ENCODE measurements at regions not wholly inside any gene's neighbourhood (a gene's known extent, or its start where the extent isn't known, plus 50 kb on each side); places are given as distances from the start of the nearest gene placed in this dataset.

GRCh38 chr4:186342582-186342981, 76.6 kb downstream of the F11 start (continued):
- TF ChIP-seq, protein P1, sequence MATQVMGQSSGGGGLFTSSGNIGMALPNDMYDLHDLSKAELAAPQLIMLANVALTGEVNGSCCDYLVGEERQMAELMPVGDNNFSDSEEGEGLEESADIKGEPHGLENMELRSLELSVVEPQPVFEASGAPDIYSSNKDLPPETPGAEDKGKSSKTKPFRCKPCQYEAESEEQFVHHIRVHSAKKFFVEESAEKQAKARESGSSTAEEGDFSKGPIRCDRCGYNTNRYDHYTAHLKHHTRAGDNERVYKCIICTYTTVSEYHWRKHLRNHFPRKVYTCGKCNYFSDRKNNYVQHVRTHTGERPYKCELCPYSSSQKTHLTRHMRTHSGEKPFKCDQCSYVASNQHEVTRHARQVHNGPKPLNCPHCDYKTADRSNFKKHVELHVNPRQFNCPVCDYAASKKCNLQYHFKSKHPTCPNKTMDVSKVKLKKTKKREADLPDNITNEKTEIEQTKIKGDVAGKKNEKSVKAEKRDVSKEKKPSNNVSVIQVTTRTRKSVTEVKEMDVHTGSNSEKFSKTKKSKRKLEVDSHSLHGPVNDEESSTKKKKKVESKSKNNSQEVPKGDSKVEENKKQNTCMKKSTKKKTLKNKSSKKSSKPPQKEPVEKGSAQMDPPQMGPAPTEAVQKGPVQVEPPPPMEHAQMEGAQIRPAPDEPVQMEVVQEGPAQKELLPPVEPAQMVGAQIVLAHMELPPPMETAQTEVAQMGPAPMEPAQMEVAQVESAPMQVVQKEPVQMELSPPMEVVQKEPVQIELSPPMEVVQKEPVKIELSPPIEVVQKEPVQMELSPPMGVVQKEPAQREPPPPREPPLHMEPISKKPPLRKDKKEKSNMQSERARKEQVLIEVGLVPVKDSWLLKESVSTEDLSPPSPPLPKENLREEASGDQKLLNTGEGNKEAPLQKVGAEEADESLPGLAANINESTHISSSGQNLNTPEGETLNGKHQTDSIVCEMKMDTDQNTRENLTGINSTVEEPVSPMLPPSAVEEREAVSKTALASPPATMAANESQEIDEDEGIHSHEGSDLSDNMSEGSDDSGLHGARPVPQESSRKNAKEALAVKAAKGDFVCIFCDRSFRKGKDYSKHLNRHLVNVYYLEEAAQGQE (IDR thresholded peaks at IDR 0.05; ENCODE audit: unreplicated experiment) = no peak
- TF ChIP-seq ZNF331 (CRISPR knock-in tag; IDR thresholded peaks at IDR 0.05; ENCODE audit: low read depth) (no peak), EZH2 (IDR thresholded peaks at IDR 0.05; ENCODE audit: low read depth, unreplicated experiment) (no peak), CTCF (conservative IDR thresholded peaks at IDR 0.05; ENCODE audit: low read depth in 2 of 2) (no peak), ZNF114 (CRISPR knock-in tag; IDR thresholded peaks at IDR 0.05) (no peak), POLR2AphosphoS5 (IDR thresholded peaks at IDR 0.05; ENCODE audit: low read depth) (no peak), CREB1 (CRISPR knock-in tag; IDR thresholded peaks at IDR 0.05; ENCODE audit: low read depth) (no peak), JUNB (IDR thresholded peaks at IDR 0.05; ENCODE audit: unreplicated experiment) (no peak)

DNA sequence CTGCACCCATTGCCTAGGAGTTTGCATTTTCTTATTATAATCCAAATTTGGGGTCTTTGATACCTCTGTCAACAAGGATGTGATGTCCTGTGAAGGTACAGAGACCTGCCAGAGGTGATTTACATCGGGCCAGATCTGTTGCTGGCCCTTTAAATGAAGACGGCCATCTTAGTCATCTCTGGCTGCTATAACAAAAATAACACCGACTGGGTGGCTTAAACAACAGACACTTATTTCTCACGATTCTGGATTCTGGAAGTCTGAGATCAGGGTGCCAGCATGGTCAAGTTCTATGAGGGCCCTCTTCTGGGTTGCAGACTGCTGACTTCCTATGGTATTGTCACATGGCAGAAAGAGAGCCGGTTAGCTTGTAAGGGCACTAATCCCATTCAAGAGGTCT, 75.7 kb downstream of the F11 start:
- no peak overlapping the region for H3K27ac ChIP-seq (ENCODE audit: low read depth)
- Mint-ChIP-seq H3K9me3 (0 out of 3 replicates have a peak, but pooled peaks cover 3% of the 10 kb centered on the region), H3K27ac (no peak overlapping the region), H3K36me3 (ENCODE audit: low read depth) (no peaks in the 10 kb centered on the region), H3K4me1 (peaks cover 6% of the 10 kb centered on the region), H3K27me3 (ENCODE audit: insufficient read depth, low read depth, poor library complexity) (peaks cover 41% of the 10 kb centered on the region), H3K4me3 (no peak overlapping the region)
- peaks cover 44% of the 10 kb centered on the region for H3K27me3 ChIP-seq (ENCODE audit: insufficient read depth)
- no peak overlapping the region for H3K4me3 ChIP-seq
- ATAC-seq (no peak), DNase-seq (ENCODE audit: low spot score) (no peak)
- H2AFZ ChIP-seq = no peak overlapping the region
- no peak overlapping the region for H3K4me2 ChIP-seq
- peaks cover 5% of the 10 kb centered on the region; the same call in 1 of the 2 replicates for H4K20me1 ChIP-seq (replicated peaks; ENCODE audit: insufficient read depth)
- H3K79me2 ChIP-seq (replicated peaks; ENCODE audit: insufficient read depth) = no peaks in the 10 kb centered on the region
- H3K4me1 ChIP-seq (ENCODE audit: insufficient read depth) = no peaks in the 10 kb centered on the region
- no peaks in the 10 kb centered on the region for H3F3A ChIP-seq (replicated peaks; ENCODE audit: low read depth)
- no peaks in the 10 kb centered on the region for H3K36me3 ChIP-seq (ENCODE audit: insufficient read depth)
- H3K9me2 ChIP-seq (ENCODE audit: insufficient read depth) = no peaks in the 10 kb centered on the region
- TF ChIP-seq EZH2 (IDR thresholded peaks at IDR 0.05; ENCODE audit: low read depth, unreplicated experiment) (no peak), ETS1 (IDR thresholded peaks at IDR 0.05) (no peak), EZH2phosphoT487 (IDR thresholded peaks at IDR 0.05; ENCODE audit: unreplicated experiment) (no peak), NANOG (IDR thresholded peaks at IDR 0.05; ENCODE audit: borderline replicate concordance) (no peak), JUNB (IDR thresholded peaks at IDR 0.05; ENCODE audit: unreplicated experiment) (no peak), ZNF331 (CRISPR knock-in tag; IDR thresholded peaks at IDR 0.05; ENCODE audit: low read depth) (no peak), ZNF114 (CRISPR knock-in tag; IDR thresholded peaks at IDR 0.05) (no peak), STAT1 (IDR thresholded peaks at IDR 0.05; ENCODE audit: unreplicated experiment) (no peak), ZNF462 (CRISPR knock-in tag; IDR thresholded peaks at IDR 0.05) (no peak)

Measured in GM23338 (cell line).